ENCODE measurements at regions not wholly inside any gene's neighbourhood (a gene's known extent, or its start where the extent isn't known, plus 50 kb on each side); places are given as distances from the start of the nearest gene placed in this dataset.

DNA sequence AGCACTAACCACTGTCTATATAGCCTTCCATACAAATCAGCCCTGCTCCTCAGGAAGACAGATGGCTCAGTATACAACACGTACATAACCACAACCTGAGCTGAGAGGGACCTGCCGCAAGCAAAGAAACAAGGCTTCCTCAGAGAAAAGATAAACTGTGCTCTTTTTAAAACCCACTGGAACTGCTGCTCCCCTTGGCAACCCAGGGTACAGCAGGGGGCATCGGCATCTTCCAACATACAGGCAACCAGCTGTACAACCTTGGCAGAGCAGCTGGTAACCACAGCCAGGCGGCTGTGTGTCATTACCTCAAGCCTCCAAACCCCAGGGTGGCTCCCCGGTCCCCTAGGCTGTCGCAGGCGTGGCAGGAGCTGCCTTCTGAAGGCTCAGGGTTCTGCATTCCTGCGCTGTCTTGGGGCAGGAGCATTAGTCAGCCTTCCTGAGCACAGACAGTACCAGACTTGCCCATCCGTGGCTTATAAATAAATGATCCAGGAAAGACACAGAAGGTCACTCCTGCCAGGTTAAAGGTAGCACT is 249.5 kb downstream of the ADGRG6 start:
- peak overlapping the region; percentile 44 for H3K27ac ChIP-seq
- peak; percentile 39 for DNase-seq (ENCODE audit: low read depth, low spot score)

DNA sequence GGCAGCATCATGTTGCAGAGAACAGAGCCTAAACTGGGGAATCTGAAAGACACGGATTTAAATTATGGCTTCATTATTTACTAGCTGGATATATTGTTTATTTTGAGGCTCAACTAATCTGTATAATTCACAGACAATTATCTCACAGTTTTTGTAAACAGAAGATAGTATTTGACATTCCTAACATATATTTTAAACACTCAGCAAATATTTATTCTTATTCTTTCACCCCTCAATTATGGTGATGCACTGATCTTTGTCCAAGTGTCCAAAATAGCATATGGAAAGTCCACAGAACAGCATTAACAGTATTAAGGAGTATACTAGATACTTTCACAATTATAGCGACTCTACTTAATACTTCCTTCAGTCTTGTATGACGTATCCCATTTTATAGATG is 257.0 kb downstream of the ADGRG6 start:
- H3K27ac ChIP-seq = no peak overlapping the region
- DNase-seq (ENCODE audit: low read depth, low spot score) = no peak

DNA sequence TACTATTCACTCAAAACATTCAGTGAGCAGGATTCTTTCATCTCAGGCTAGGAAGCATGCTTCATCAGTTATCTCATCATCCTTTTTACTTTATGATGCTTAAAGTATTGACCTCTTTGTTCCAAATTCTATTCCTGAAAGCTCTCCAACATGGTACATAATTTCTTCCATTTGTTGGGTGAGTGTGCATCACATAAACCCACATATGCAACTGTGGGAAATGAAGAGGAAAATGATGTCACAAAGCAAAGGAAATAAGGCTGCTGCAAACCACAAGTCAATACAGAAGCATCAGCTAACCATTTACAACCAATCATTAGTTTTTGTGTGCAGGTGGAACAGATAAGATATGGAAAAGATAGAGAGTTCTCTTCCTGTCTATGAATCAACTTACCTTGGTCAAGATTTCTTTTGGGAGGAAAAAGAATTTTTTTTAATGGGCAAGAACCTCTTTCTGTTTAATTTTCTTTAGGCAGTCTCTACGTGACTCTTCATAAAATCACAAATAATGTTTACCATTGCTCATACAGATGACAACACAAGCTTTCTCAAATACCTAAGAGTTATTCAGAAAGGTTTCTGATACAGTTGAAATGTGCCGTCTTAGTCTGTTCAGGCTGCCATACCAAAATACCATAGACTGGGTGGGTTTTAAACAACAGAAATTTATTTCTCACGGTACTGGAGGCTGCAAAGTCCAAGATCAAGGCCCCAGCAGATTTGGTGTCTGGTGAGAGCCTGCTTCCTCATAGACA is 259.9 kb downstream of the ADGRG6 start:
- H3K27ac ChIP-seq = no peak overlapping the region
- DNase-seq (ENCODE audit: low read depth, low spot score) = no peak

DNA sequence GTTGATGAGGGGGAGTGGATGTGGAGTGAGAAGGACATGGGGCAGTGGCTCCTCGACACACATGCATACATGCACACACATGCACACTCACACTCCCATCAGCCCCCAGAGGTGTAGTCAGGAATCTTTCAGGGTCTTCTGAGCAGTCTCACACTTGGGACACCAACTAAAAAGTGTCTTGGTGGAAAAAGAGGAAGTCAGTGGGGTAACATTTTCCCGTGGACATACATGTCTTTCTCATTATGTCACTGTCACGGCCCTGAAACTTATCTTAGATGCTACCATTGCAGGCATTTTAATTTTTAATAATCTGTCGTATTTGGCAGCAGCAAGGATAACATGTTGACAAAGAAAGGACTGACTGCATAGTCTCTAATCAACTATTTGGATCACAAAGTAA is 261.1 kb downstream of the ADGRG6 start:
- no peak for DNase-seq (ENCODE audit: low read depth, low spot score)
- H3K27ac ChIP-seq = no peak overlapping the region

DNA sequence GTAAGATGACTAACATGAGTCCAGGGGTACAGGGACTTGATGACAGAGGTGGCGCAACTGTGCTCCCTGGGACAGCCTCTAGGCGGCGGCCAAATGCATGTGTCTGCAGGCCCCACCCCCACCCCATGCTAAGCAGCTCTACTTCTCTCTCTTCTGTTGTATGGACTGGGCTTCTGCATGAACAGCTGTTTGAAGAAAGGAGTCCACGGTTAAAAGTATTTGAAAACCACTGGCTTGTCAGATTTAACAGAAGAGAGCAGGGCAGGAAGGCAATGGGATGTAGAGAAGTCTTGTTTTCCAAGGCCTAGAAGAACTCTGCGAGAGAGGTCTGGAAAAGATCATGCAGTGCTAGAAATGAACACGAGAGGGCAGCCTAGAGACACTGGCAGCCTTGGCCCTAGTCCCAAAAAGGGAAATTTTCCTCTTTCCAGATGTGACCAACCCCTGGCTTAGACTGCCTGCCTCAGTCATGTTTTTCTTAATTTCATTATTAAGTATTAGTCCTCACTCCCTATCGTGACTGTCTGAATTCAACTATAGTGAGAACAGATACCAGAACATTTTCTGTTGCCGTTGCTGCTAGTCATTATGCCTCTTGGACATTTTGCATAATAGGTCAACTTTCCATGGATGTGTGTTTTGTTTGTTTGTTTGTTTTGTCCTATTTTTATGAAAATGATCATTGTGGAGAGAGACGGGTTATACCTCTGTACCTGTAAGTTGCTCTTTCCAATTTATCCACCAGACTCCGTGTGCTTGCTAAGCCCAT is 265.0 kb downstream of the ADGRG6 start:
- no peak overlapping the region for H3K27ac ChIP-seq
- no peak for DNase-seq (ENCODE audit: low read depth, low spot score)

DNA sequence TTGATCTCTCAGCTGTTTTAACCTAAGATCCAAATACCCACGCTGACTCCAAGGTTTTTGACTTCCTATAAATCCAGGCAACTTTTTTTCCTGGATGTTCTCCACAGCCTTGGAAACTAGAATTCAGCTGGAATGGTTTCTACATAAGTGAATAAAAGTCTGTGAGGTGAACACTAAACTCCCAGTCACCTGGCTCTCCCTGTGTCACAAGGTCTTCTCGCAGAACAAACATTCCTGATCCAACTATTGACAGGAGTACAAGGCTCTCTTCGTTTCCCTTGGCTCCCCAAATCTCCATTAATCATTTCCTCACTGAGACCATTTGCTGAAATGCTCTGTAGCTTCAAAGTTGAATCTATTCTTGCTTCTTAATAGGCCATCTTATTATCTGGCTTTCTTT is 265.7 kb downstream of the ADGRG6 start:
- H3K27ac ChIP-seq = no peak overlapping the region

DNA sequence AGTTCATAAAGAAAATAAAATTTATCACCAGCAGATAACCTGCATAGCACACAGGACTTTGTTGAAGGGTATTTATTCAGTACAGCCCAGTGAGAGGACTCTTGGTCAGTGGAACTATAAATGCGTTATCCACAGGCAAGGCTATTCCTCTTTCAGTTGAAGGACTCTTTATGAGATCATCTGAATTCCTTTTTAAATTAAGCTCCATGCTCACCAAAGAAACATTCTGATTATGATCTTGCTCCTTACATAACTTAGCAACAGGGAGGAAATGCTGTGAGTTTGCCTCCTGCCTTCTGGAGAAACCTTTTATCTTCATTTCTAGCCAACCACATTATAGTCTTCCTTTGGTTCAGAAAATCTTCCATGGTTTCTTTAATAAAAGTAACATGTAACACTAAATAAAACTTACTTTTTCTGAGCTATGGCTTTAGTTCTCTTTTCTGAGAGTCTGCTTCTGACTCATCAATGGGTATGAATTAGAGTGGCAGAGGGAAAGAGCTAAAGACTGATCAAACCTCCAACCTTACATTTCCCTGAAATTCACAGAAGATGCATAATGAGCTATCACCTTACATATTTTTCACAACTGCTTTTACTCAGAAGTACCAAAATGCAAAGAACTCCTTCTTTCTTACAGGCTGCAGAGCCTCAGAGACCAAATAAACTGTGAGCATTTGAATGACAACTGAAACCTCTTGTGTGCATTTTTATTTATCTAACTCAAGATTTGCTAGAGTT is 267.2 kb downstream of the ADGRG6 start:
- peak overlapping the region; percentile 90 for H3K27ac ChIP-seq

More for the DNA sequence above, 265.7 kb downstream of the ADGRG6 start:
- no peak for DNase-seq (ENCODE audit: low read depth, low spot score)

DNA sequence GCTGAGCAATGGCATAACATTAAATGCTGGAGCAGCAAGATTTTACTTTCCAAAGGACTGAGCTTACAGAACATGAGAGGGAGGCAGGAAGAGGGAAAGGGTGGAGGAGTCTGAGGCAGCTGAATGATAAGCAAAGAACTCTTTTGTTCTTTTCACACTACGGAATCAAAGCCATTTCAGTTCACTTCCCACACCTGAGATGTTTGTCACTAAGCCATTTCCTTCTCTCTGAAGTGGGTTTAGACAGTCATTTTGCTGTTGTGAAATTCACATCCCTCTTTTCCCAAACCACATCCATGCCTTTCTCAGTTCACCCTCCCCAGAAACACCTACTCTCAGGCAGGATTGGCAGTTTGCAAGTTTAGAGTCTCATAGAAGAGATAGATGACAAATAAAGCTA is 267.9 kb downstream of the ADGRG6 start:
- peak overlapping the region; percentile 90 for H3K27ac ChIP-seq
- DNase-seq (ENCODE audit: low read depth, low spot score) = peak; percentile 18

More for the DNA sequence above, 267.2 kb downstream of the ADGRG6 start:
- no peak for DNase-seq (ENCODE audit: low read depth, low spot score)

DNA sequence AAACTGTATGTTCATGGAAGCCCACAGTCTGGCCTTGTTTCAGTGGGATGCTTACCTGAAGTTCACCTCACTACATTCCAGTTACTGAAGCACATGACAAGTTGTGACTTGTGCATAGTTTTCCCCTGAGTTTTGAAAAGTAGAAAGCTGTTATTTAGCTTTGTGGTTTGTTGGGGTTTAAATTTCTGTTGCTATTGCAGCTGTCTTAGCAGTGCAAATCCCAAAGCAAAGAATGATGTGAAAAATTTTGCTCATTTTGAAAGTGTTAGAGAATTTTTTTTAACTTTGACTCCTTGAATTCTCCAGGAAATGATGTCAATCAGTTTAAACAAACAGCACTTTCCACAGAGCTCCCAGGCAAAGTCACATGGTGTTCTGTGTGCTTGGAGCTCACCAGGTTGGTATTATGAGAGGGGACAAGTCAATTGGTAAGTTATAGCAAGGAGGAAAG is 268.4 kb downstream of the ADGRG6 start:
- DNase-seq (ENCODE audit: low read depth, low spot score) = peak; percentile 57
- peak overlapping the region; percentile 90 for H3K27ac ChIP-seq

DNA sequence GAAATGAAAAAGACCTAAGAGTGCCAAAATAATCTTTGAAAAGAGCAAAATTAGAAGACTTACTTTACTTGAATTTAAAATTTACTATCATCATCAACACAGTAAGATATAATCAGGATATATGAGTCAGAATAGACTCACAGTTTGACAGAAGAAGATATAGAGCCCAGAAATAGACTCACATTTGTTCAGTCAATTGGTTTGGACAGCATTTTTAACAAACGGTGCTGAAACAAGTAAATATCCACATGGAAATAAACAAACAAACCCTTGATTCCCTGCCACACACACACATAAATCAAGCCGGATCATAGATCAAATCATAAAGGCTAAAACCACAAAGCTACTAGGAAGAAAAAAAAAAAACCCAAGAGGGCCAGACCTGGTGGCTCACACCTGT is 291.1 kb downstream of the ADGRG6 start:
- DNase-seq (ENCODE audit: low read depth, low spot score) = no peak
- no peak overlapping the region for H3K27ac ChIP-seq

DNA sequence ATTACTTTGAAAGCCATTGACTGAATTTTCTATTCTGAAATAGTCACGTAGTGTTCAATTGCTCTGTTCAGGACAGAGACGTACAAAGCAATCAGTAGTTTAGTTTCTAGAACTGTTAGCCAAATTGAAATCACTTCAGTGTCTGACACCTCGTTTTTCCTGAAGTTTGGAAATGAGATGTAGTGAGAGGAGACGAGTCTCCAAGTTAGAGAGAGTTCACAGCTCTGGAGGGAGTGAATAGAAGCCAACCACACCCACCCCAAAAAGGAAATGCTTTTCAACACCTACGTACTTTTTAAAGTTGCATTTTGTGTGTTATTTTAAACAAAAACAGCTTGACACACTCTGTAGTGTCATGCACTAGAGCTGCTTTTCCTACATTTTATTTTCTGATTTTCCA is 296.0 kb downstream of the ADGRG6 start:
- DNase-seq (ENCODE audit: low read depth, low spot score) = no peak
- H3K27ac ChIP-seq = no peak overlapping the region

DNA sequence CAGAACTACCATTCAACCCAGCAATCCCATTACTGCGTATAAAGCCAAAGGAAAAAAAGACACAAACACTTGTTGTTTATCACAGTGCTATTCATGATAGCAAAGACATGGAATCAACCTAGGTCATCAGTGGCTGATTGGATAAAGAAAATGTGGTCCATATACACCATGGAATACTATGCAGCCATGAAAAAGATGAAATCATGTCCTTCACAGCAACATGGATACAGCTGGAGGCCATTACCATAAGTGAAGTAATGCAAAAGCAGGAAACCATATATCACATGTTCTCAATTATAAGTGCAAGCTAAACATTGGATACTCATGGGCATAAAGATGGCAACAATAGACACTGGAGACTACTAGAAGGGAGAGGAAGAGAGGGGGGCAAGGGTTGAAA is 299.6 kb downstream of the ADGRG6 start:
- no peak overlapping the region for H3K27ac ChIP-seq
- no peak for DNase-seq (ENCODE audit: low read depth, low spot score)

DNA sequence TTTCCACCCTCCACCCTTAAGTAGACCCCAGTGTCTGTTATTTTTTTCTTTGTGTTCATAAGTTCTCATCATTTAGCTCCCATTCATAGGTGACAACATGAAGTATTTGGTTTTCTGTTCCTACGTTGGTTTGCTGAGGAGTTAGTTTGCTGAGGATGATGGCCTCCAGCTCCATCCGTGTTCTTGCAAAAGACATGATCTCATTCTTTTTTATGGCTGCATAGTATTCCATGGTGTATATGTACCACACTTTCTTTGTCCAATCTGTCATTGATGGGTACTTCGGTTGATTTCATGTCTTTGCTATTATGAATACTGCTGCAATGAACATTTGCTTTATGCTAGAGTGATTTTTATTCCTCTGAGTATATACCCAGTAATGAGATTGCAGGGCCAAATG is 301.2 kb downstream of the ADGRG6 start:
- no peak for DNase-seq (ENCODE audit: low read depth, low spot score)
- H3K27ac ChIP-seq = no peak overlapping the region

DNA sequence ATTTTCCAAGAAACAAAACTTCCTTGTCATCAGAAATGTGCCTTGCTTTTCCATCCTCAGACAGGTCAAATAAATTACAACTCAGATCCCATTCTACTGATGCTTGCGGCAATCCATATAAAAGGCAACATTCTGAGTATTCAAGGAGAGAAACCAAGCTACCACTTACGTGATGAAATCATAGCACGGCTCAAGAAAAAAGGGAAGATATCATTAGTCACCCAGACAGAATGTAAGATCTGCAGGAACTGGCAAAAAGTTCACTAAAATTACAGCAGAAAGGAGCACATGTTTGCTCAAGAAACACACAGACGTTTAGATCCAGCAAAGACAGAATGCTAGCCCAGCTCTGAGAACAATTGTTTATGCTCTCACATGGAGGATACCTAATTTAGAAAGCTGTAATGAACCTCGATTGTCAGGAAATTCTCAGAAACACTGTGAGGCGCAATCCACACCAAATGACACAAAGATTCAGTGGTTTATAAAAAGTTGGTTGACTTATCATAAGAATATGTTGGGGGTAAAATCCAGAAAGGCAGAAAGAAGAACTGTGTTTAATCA is 304.2 kb downstream of the ADGRG6 start:
- no peak for DNase-seq (ENCODE audit: low read depth, low spot score)
- peak overlapping the region; percentile 55 for H3K27ac ChIP-seq

DNA sequence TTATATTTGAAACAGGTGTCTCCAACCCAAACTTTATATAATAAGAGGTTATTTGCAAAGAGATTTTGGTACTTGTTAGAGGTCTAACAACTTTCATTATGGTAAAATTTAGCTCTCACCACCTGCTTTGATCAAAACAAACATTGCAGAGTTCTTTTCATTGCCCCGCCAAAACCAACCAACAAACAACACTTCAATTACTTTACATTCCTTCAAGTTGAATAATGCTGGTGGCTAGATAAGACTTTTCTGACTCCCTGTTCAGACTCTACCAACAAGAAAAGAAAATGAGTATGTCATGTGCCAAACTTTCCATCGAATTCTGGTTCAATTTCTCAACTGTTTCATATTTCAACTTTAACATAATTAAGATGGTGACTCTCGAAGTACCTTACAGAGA is 311.1 kb downstream of the ADGRG6 start:
- H3K27ac ChIP-seq = no peak overlapping the region
- DNase-seq (ENCODE audit: low read depth, low spot score) = no peak

DNA sequence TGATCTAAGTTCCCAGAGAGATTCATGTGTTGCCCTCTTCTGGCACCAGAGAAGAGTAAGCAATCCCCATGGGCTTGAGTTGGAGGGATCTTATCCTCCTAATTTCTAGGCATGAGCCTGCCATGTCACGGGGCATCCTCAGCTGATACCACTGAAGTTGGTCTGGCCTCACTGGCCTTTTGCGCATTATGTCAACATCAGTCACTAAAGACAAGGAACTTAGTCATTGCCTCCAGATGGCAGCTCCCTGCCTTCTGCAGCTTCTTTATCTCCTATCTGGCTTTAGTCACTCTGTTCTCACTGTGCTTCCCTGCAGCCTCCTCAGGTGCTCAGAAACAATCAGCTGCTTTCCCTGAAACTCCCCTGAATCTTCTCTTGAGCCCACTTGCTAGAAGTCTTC is 312.2 kb downstream of the ADGRG6 start:
- no peak overlapping the region for H3K27ac ChIP-seq
- no peak for DNase-seq (ENCODE audit: low read depth, low spot score)

DNA sequence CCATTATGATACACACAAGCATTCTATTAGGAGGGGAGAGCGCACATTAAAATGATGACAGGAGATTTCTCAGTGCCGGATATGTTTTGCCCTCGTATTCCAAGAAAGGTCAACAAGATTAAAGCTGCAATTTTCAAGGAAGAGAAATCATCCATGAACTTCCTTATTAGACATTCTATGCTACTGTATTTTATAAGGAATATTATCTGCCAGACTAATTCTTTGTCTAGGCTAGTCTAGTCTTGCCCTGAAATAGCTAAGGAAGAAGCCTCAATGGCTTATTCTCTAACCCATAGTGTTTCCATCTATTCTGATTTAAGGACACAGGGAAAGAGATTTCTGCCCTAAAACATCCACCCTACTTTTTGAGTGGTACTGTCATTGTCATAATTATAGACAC is 315.4 kb downstream of the ADGRG6 start:
- peak overlapping the region; percentile 10 for H3K27ac ChIP-seq
- no peak for DNase-seq (ENCODE audit: low read depth, low spot score)

DNA sequence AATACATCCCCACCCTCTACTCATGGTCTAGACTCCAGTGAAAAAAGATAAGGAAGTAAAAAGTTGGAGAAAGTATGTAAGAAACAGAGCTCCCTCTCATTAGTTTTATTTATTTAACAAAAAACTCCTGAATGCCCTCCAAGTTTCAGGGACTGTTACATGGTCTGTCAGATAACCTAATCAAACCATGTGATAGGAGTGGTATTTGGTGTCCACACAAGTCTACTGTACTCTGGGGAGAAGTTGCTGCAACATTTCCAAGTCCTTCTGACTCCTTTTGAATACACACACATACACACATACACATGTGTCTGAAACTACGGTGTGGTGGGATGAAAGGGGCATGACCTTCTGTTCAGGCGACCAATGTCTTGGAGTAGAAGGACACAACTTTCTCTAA is 320.0 kb downstream of the ADGRG6 start:
- no peak for DNase-seq (ENCODE audit: low read depth, low spot score)
- no peak overlapping the region for H3K27ac ChIP-seq

DNA sequence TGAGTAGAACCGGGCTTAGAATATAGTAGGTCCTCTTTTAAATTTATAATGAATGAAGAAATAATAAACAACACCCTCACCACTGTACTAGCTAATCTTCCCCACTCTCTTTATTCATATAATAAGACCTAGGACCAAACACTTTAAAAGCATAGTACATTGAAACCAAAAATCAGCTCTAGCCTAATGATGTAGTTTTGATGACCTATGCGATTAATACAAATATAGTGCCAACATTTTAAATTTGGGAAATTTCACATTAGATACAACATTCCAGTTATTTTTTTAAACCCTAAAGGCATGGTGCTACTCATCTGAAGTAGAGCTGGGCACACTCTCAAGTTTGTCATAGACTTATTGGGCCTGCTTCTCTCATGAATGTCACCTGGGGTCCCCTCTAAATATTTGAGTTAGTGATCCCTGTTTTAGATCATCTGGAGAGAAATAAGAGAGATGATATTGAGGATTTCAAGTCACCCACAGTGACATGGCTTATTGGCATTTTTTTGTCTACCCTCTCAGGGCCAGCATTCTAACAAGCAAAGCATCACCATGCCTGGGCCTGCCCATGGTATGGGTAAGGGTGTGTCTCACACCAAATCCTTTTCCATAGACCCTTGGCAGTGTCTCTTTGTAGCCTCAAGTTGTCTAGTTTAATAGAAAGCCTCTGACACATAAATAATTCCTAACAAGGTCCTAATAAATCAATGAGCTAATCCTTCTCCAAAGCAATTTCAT is 319.8 kb downstream of the HIVEP2 start:
- no peak for DNase-seq (ENCODE audit: low read depth, low spot score)
- no peak overlapping the region for H3K27ac ChIP-seq

DNA sequence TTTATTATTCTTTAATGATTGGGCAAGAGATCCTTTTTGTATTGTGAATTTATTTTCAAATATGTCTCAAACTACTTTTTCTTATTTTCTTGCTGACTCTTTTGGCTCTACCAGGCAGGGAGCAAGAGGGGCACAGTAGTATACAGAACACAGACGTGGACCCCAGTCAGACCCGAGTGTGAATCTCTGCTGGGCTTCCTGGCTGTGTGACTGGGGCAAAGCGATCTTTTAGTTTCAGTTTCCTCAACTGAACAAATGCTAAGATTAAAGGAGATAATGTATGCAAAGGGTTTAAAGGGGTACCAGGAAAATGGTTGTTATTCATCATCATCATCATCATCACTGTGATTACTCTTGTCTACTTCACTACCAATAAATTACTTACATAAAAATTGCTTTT is 317.5 kb downstream of the HIVEP2 start:
- H3K27ac ChIP-seq = no peak overlapping the region
- DNase-seq (ENCODE audit: low read depth, low spot score) = no peak
